ENCODE measurements at regions not wholly inside any gene's neighbourhood (a gene's known extent, or its start where the extent isn't known, plus 50 kb on each side); places are given as distances from the start of the nearest gene placed in this dataset.

GRCh38 chr3:27800261-27800660 is 78.1 kb upstream of the EOMES start:
- Histone ChIP-seq H3K9me3 (ENCODE audit: control insufficient read depth, insufficient read depth, low read depth, low read length) (no peaks in the 10 kb centered on the region), H3K36me3 (ENCODE audit: control insufficient read depth, insufficient read depth, low read length) (no peaks in the 10 kb centered on the region), H3K27me3 (ENCODE audit: control insufficient read depth, insufficient read depth, low read length) (no peaks in the 10 kb centered on the region), H3K4me3 (ENCODE audit: low read depth in 2 of 2, low read length in 2 of 2) (no peak overlapping the region), H3K4me1 (ENCODE audit: control insufficient read depth, insufficient read depth, low read length) (no peaks in the 10 kb centered on the region), H3K27ac (ENCODE audit: low read length) (no peak overlapping the region)
- TF ChIP-seq TCF7L2 (IDR thresholded peaks at IDR 0.05; ENCODE audit: low read depth, low read length): no peak
- no peak for TF ChIP-seq CTCF (IDR thresholded peaks at IDR 0.05)
- TF ChIP-seq SIN3A (IDR thresholded peaks at IDR 0.05; ENCODE audit: borderline replicate concordance, insufficient read depth, low read depth, low read length): no peak
- no peak for TF ChIP-seq POLR2AphosphoS5 (IDR thresholded peaks at IDR 0.05; ENCODE audit: low read depth, low read length)
- TF ChIP-seq REST (IDR thresholded peaks at IDR 0.05; ENCODE audit: insufficient read depth in 1 of 2, low read depth in 2 of 2, low read length in 1 of 2): no peak
- no peak for DNase-seq (ENCODE audit: low read depth, low spot score)
- POLR2A ChIA-PET: no interaction called here
- BruUV-seq (replicated peaks): no TSS peak
- CTCF ChIA-PET: no interaction called here
- intact Hi-C loops (cut with micrococcal nuclease; ENCODE audit: unreplicated experiment) (no loop called here), in situ Hi-C loops (cut with HindIII; ENCODE audit: low pct_unique_long_range_greater_than_20kb, low sequenced_read_pairs) (no loop called here)
- no peak for ATAC-seq

GRCh38 chr3:27802425-27802824 is 80.3 kb upstream of the EOMES start:
- in situ Hi-C loops (cut with HindIII; ENCODE audit: low pct_unique_long_range_greater_than_20kb, low sequenced_read_pairs): no loop called here
- H3K9me3 ChIP-seq (ENCODE audit: control insufficient read depth, insufficient read depth, low read depth, low read length): no peaks in the 10 kb centered on the region
- DNase-seq (ENCODE audit: low read depth, low spot score) (no peak), ATAC-seq (no peak)
- H3K27ac ChIP-seq (ENCODE audit: low read length): no peak overlapping the region
- no TSS peak for BruUV-seq (replicated peaks)
- intact Hi-C loops (cut with micrococcal nuclease; ENCODE audit: unreplicated experiment): no loop called here
- CTCF ChIA-PET: no interaction called here
- no peak overlapping the region for H3K4me3 ChIP-seq (ENCODE audit: low read depth in 2 of 2, low read length in 2 of 2)
- no peak for TF ChIP-seq CTCF (IDR thresholded peaks at IDR 0.05)
- no peak for TF ChIP-seq TCF7L2 (IDR thresholded peaks at IDR 0.05; ENCODE audit: low read depth, low read length)
- no peak for TF ChIP-seq REST (IDR thresholded peaks at IDR 0.05; ENCODE audit: insufficient read depth in 1 of 2, low read depth in 2 of 2, low read length in 1 of 2)
- no peak for TF ChIP-seq POLR2AphosphoS5 (IDR thresholded peaks at IDR 0.05; ENCODE audit: low read depth, low read length)
- TF ChIP-seq SIN3A (IDR thresholded peaks at IDR 0.05; ENCODE audit: borderline replicate concordance, insufficient read depth, low read depth, low read length): no peak
- no peaks in the 10 kb centered on the region for H3K27me3 ChIP-seq (ENCODE audit: control insufficient read depth, insufficient read depth, low read length)
- H3K4me1 ChIP-seq (ENCODE audit: control insufficient read depth, insufficient read depth, low read length): no peaks in the 10 kb centered on the region
- H3K36me3 ChIP-seq (ENCODE audit: control insufficient read depth, insufficient read depth, low read length): no peaks in the 10 kb centered on the region
- POLR2A ChIA-PET: no interaction called here
